WTC11 (cell line): ENCODE measurements at regions not wholly inside any gene's neighbourhood (a gene's known extent, or its start where the extent isn't known, plus 50 kb on each side); places are given as distances from the start of the nearest gene placed in this dataset.

Source experiments
- ATAC-seq: fragments of 200-7000 bp; cut with Tn5 transposase; 2 replicates; pipeline ENCODE4 v1.10.0; 2021; ENCODE audit warnings: mild to moderate bottlenecking, moderate library complexity
- CTCF ChIA-PET: fragments of 300-600 bp; sonication (Branson Sonifier 250); formaldehyde crosslinking; loops from one replicate; lab custom pipeline; 2021; ENCODE audit warnings: antibody characterized with exemption; lab: Charles Lee
- POLR2A ChIA-PET: fragments of 350-600 bp; sonication (Branson Sonifier 250); formaldehyde crosslinking; loops from one replicate; lab custom pipeline; 2021; ENCODE audit warnings: antibody characterized with exemption; lab: Charles Lee
- DNase-seq: peaks from one replicate; pipeline ENCODE4 v3.0.0; 2021; ENCODE audit warnings: low spot score
- H3K27ac Mint-ChIP-seq: 2 replicates; pipeline ENCODE4 v1.8.0; 2021; ENCODE audit warnings: mixed read lengths
- H3K27me3 Mint-ChIP-seq: 2 replicates; pipeline ENCODE4 v1.8.0; 2021; ENCODE audit warnings: low read depth, mild to moderate bottlenecking, moderate library complexity, mixed read lengths
- H3K36me3 Mint-ChIP-seq: 2 replicates; pipeline ENCODE4 v1.8.0; 2021; ENCODE audit warnings: mixed read lengths
- H3K4me1 Mint-ChIP-seq: 2 replicates; pipeline ENCODE4 v1.8.0; 2022; ENCODE audit warnings: mixed read lengths
- H3K4me3 Mint-ChIP-seq: 2 replicates; pipeline ENCODE4 v1.8.0; 2021; ENCODE audit warnings: mild to moderate bottlenecking, moderate library complexity, mixed read lengths
- H3K9me3 Mint-ChIP-seq: 2 replicates; pipeline ENCODE4 v1.8.0; 2021; ENCODE audit warnings: mixed read lengths
- ELF4 ChIP-seq: sonication (generic); formaldehyde crosslinking; IDR thresholded peaks from 2 replicates; pipeline ENCODE4 v1.8.1; 2022; ENCODE audit warnings: low read depth, mild to moderate bottlenecking, moderate library complexity, missing genetic modification reagents
- EMX1 ChIP-seq: fragments of 250-450 bp; sonication (Bioruptor Pico); IDR thresholded peaks from 2 replicates; pipeline ENCODE4 v1.8.0; 2021; ENCODE audit warnings: mild to moderate bottlenecking
- ESRRA ChIP-seq: sonication (generic); formaldehyde crosslinking; IDR thresholded peaks from 2 replicates; pipeline ENCODE4 v1.8.1; 2022; ENCODE audit warnings: mild to moderate bottlenecking, missing genetic modification reagents, borderline replicate concordance
- HMGA2 ChIP-seq: fragments of 250-450 bp; sonication (Bioruptor Pico); IDR thresholded peaks from 2 replicates; pipeline ENCODE4 v1.4.0; 2021; ENCODE audit warnings: mild to moderate bottlenecking, moderate library complexity
- JUN ChIP-seq: sonication (generic); formaldehyde crosslinking; IDR thresholded peaks from 2 replicates; pipeline ENCODE4 v1.8.0; 2023; ENCODE audit warnings: mild to moderate bottlenecking, missing genetic modification reagents
- MYBL2 ChIP-seq: sonication (generic); formaldehyde crosslinking; IDR thresholded peaks from 2 replicates; pipeline ENCODE4 v1.8.1; 2023; ENCODE audit warnings: mild to moderate bottlenecking, moderate library complexity, missing genetic modification reagents
- NR3C1 ChIP-seq: sonication (generic); formaldehyde crosslinking; conservative IDR thresholded peaks from 2 replicates; pipeline ENCODE4 v1.8.1; 2023; ENCODE audit warnings: low read depth, mild to moderate bottlenecking, missing genetic modification reagents
- ZNF121 ChIP-seq: sonication (generic); formaldehyde crosslinking; IDR thresholded peaks from 2 replicates; pipeline ENCODE4 v1.8.0; 2023; ENCODE audit warnings: missing genetic modification reagents
- ZNF317 ChIP-seq: sonication (generic); formaldehyde crosslinking; IDR thresholded peaks from 2 replicates; pipeline ENCODE4 v1.8.1; 2023; ENCODE audit warnings: low read depth, mild to moderate bottlenecking, moderate library complexity, missing genetic modification reagents, borderline replicate concordance
- ZNF671 ChIP-seq: fragments of 250-450 bp; sonication (Bioruptor Pico); IDR thresholded peaks from 2 replicates; pipeline ENCODE4 v1.8.0; 2021; ENCODE audit warnings: mild to moderate bottlenecking
- TF ChIP-seq, protein P1 (sequence below): sonication (generic); formaldehyde crosslinking; IDR thresholded peaks from 2 replicates; pipeline ENCODE4 v1.8.1; 2022; ENCODE audit warnings: mild to moderate bottlenecking, moderate library complexity, missing genetic modification reagents
- TF ChIP-seq, protein P2 (sequence below): sonication (generic); formaldehyde crosslinking; IDR thresholded peaks from 2 replicates; pipeline ENCODE4 v1.8.0; 2023; ENCODE audit warnings: missing genetic modification reagents, mild to moderate bottlenecking, borderline replicate concordance
- TF ChIP-seq, protein P3 (sequence below): sonication (generic); formaldehyde crosslinking; IDR thresholded peaks from 2 replicates; pipeline ENCODE4 v1.8.1; 2022; ENCODE audit warnings: missing genetic modification reagents, borderline replicate concordance
- TF ChIP-seq, protein P4 (sequence below): sonication (generic); formaldehyde crosslinking; IDR thresholded peaks from 2 replicates; pipeline ENCODE4 v1.8.1; 2023; ENCODE audit warnings: mild to moderate bottlenecking, missing genetic modification reagents, moderate library complexity
- TF ChIP-seq, protein P5 (sequence below): sonication (generic); formaldehyde crosslinking; IDR thresholded peaks from 2 replicates; pipeline ENCODE4 v1.8.0; 2022; ENCODE audit warnings: missing genetic modification reagents
- TF ChIP-seq, protein P6 (sequence below): fragments of 250-450 bp; sonication (Bioruptor Pico); IDR thresholded peaks from 2 replicates; pipeline ENCODE4 v1.9.0; 2021; ENCODE audit warnings: mild to moderate bottlenecking, borderline replicate concordance

DNA sequence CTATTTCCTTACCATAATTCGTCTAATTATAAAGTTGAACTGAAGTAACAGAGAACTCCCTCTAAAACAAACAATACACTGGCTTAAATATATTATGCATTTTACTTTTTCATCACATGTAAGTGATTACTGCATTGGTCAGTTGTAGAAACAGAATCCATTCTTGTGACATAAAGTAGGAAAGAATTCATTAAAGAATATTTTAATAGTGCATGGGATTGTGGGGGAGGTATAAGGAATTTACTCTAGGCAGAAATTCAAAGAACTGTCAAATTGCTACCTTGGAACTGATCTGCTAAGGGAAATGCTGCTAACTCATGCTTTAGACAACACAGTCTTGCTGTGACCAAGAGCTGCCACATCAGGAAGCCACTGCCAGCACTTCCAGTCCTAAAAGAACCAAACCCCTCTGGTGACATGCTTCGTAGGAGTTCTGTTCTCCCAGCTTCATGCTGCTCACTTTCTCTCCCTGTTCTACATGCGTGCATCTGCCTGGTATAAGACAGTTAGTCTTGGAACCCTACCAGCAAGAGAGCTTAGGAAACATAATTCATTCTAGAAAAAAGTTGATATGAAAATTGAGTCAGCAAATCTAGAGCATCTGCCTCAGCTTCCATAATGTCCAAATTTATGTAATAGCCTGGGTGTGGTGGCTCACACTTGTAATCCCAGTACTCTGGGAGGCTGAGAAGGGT, 1137.6 kb upstream of the NXPH2 start:
- ATAC-seq (no peak), DNase-seq (no peak)
- CTCF ChIA-PET = no interaction called here
- Mint-ChIP-seq H3K4me3 (no peak overlapping the region), H3K27me3 (no peaks in the 10 kb centered on the region), H3K27ac (no peak overlapping the region), H3K4me1 (peaks cover 14% of the 10 kb centered on the region), H3K36me3 (peaks cover 4% of the 10 kb centered on the region; the same call in 1 of the 2 replicates), H3K9me3 (peaks cover 5% of the 10 kb centered on the region)
- POLR2A ChIA-PET = interaction anchor here (0.8 kb wide), 1 partner anchor 20 kb away, joined by 3 read pairs; no protein-coding TSS in a partner anchor
- TF ChIP-seq ESRRA = no peak

DNA sequence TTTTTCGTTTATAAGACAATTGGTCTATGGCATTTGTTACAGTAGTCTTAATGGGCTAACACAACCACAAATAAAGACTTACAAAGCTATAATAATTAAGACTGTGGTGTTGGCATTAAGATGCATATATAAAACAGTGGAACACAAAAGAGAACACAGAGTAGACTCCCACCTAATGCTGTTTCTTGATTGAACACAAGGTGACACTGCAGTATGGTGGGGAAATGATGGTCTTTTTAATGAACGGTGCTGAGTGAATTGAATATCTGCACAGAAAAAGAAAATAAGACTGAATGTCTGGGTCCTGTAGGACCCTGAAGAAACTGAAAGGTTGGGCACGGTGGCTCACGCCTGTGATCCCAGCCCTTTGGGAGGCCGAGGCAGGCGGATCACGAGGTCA, 1136.6 kb upstream of the NXPH2 start:
- POLR2A ChIA-PET = no interaction called here
- TF ChIP-seq ZNF121 (CRISPR knock-in tag) (no peak), NR3C1 (CRISPR knock-in tag) (no peak), ZNF317 (no peak), EMX1 (no peak), HMGA2 (CRISPR knock-in tag) (no peak), JUN (CRISPR knock-in tag) (no peak), ZNF671 (CRISPR knock-in tag) (no peak), MYBL2 (CRISPR knock-in tag) (no peak), ELF4 (no peak)
- TF ChIP-seq, protein P1, sequence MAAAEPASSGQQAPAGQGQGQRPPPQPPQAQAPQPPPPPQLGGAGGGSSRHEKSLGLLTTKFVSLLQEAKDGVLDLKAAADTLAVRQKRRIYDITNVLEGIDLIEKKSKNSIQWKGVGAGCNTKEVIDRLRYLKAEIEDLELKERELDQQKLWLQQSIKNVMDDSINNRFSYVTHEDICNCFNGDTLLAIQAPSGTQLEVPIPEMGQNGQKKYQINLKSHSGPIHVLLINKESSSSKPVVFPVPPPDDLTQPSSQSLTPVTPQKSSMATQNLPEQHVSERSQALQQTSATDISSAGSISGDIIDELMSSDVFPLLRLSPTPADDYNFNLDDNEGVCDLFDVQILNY (CRISPR knock-in tag) = no peak
- TF ChIP-seq, protein P2, sequence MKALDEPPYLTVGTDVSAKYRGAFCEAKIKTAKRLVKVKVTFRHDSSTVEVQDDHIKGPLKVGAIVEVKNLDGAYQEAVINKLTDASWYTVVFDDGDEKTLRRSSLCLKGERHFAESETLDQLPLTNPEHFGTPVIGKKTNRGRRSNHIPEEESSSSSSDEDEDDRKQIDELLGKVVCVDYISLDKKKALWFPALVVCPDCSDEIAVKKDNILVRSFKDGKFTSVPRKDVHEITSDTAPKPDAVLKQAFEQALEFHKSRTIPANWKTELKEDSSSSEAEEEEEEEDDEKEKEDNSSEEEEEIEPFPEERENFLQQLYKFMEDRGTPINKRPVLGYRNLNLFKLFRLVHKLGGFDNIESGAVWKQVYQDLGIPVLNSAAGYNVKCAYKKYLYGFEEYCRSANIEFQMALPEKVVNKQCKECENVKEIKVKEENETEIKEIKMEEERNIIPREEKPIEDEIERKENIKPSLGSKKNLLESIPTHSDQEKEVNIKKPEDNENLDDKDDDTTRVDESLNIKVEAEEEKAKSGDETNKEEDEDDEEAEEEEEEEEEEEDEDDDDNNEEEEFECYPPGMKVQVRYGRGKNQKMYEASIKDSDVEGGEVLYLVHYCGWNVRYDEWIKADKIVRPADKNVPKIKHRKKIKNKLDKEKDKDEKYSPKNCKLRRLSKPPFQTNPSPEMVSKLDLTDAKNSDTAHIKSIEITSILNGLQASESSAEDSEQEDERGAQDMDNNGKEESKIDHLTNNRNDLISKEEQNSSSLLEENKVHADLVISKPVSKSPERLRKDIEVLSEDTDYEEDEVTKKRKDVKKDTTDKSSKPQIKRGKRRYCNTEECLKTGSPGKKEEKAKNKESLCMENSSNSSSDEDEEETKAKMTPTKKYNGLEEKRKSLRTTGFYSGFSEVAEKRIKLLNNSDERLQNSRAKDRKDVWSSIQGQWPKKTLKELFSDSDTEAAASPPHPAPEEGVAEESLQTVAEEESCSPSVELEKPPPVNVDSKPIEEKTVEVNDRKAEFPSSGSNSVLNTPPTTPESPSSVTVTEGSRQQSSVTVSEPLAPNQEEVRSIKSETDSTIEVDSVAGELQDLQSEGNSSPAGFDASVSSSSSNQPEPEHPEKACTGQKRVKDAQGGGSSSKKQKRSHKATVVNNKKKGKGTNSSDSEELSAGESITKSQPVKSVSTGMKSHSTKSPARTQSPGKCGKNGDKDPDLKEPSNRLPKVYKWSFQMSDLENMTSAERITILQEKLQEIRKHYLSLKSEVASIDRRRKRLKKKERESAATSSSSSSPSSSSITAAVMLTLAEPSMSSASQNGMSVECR (CRISPR knock-in tag) = no peak
- TF ChIP-seq, protein P3, sequence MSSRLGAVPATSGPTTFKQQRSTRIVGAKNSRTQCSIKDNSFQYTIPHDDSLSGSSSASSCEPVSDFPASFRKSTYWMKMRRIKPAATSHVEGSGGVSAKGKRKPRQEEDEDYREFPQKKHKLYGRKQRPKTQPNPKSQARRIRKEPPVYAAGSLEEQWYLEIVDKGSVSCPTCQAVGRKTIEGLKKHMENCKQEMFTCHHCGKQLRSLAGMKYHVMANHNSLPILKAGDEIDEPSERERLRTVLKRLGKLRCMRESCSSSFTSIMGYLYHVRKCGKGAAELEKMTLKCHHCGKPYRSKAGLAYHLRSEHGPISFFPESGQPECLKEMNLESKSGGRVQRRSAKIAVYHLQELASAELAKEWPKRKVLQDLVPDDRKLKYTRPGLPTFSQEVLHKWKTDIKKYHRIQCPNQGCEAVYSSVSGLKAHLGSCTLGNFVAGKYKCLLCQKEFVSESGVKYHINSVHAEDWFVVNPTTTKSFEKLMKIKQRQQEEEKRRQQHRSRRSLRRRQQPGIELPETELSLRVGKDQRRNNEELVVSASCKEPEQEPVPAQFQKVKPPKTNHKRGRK (CRISPR knock-in tag) = no peak
- TF ChIP-seq, protein P4, sequence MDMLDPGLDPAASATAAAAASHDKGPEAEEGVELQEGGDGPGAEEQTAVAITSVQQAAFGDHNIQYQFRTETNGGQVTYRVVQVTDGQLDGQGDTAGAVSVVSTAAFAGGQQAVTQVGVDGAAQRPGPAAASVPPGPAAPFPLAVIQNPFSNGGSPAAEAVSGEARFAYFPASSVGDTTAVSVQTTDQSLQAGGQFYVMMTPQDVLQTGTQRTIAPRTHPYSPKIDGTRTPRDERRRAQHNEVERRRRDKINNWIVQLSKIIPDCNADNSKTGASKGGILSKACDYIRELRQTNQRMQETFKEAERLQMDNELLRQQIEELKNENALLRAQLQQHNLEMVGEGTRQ (CRISPR knock-in tag) = no peak
- TF ChIP-seq, protein P5, sequence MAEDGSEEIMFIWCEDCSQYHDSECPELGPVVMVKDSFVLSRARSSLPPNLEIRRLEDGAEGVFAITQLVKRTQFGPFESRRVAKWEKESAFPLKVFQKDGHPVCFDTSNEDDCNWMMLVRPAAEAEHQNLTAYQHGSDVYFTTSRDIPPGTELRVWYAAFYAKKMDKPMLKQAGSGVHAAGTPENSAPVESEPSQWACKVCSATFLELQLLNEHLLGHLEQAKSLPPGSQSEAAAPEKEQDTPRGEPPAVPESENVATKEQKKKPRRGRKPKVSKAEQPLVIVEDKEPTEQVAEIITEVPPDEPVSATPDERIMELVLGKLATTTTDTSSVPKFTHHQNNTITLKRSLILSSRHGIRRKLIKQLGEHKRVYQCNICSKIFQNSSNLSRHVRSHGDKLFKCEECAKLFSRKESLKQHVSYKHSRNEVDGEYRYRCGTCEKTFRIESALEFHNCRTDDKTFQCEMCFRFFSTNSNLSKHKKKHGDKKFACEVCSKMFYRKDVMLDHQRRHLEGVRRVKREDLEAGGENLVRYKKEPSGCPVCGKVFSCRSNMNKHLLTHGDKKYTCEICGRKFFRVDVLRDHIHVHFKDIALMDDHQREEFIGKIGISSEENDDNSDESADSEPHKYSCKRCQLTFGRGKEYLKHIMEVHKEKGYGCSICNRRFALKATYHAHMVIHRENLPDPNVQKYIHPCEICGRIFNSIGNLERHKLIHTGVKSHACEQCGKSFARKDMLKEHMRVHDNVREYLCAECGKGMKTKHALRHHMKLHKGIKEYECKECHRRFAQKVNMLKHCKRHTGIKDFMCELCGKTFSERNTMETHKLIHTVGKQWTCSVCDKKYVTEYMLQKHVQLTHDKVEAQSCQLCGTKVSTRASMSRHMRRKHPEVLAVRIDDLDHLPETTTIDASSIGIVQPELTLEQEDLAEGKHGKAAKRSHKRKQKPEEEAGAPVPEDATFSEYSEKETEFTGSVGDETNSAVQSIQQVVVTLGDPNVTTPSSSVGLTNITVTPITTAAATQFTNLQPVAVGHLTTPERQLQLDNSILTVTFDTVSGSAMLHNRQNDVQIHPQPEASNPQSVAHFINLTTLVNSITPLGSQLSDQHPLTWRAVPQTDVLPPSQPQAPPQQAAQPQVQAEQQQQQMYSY (CRISPR knock-in tag) = no peak
- TF ChIP-seq, protein P6, sequence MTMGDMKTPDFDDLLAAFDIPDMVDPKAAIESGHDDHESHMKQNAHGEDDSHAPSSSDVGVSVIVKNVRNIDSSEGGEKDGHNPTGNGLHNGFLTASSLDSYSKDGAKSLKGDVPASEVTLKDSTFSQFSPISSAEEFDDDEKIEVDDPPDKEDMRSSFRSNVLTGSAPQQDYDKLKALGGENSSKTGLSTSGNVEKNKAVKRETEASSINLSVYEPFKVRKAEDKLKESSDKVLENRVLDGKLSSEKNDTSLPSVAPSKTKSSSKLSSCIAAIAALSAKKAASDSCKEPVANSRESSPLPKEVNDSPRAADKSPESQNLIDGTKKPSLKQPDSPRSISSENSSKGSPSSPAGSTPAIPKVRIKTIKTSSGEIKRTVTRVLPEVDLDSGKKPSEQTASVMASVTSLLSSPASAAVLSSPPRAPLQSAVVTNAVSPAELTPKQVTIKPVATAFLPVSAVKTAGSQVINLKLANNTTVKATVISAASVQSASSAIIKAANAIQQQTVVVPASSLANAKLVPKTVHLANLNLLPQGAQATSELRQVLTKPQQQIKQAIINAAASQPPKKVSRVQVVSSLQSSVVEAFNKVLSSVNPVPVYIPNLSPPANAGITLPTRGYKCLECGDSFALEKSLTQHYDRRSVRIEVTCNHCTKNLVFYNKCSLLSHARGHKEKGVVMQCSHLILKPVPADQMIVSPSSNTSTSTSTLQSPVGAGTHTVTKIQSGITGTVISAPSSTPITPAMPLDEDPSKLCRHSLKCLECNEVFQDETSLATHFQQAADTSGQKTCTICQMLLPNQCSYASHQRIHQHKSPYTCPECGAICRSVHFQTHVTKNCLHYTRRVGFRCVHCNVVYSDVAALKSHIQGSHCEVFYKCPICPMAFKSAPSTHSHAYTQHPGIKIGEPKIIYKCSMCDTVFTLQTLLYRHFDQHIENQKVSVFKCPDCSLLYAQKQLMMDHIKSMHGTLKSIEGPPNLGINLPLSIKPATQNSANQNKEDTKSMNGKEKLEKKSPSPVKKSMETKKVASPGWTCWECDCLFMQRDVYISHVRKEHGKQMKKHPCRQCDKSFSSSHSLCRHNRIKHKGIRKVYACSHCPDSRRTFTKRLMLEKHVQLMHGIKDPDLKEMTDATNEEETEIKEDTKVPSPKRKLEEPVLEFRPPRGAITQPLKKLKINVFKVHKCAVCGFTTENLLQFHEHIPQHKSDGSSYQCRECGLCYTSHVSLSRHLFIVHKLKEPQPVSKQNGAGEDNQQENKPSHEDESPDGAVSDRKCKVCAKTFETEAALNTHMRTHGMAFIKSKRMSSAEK = no peak

More for the DNA sequence above, 1136.6 kb upstream of the NXPH2 start:
- ATAC-seq (peak; percentile 58), DNase-seq (no peak)
- no peaks in the 10 kb centered on the region for H3K27me3 Mint-ChIP-seq
- peaks cover 9% of the 10 kb centered on the region; the same call in 1 of the 2 replicates for H3K36me3 Mint-ChIP-seq
- H3K9me3 Mint-ChIP-seq = peaks cover 15% of the 10 kb centered on the region
- peaks cover 14% of the 10 kb centered on the region for H3K4me1 Mint-ChIP-seq
- no peak overlapping the region for H3K27ac Mint-ChIP-seq
- H3K4me3 Mint-ChIP-seq = no peak overlapping the region
- CTCF ChIA-PET = no interaction called here
